Panc1 (cell line): ENCODE measurements at regions not wholly inside any gene's neighbourhood (a gene's known extent, or its start where the extent isn't known, plus 50 kb on each side); places are given as distances from the start of the nearest gene placed in this dataset.

Experiments
- POLR2AphosphoS5 ChIP-seq: IDR thresholded peaks from 2 replicates; pipeline ENCODE4 v1.6.1; 2012; ENCODE audit warnings: mild to moderate bottlenecking, low read depth, low read length, moderate library complexity
- REST ChIP-seq, 2 experiments: IDR thresholded peaks; 2 replicates each; pipeline ENCODE4 v1.6.1; 2011 to 2012; ENCODE audit warnings: low read depth in 2 of 2, control low read depth in 1 of 2, low read length in 1 of 2, mild to moderate bottlenecking in 1 of 2, moderate library complexity in 1 of 2; ENCODE audit not compliant: insufficient read depth in 1 of 2
- SIN3A ChIP-seq: IDR thresholded peaks from 2 replicates; pipeline ENCODE4 v1.6.1; 2012; ENCODE audit warnings: low read depth, mild to moderate bottlenecking, low read length, moderate library complexity, borderline replicate concordance; ENCODE audit not compliant: insufficient read depth
- TCF7L2 ChIP-seq: IDR thresholded peaks from 2 replicates; pipeline ENCODE4 v1.6.1; 2011; ENCODE audit warnings: mild to moderate bottlenecking, low read depth, low read length, inconsistent platforms
- TF ChIP-seq, protein P1 (sequence below): fragments of 450-650 bp; IDR thresholded peaks from 2 replicates; pipeline ENCODE4 v1.5.1; 2017; ENCODE audit warnings: mild to moderate bottlenecking

GRCh38 chr16:51008037-51008436 lies 143.0 kb downstream of the SALL1 start:
- TF ChIP-seq SIN3A (no peak), TCF7L2 (no peak), POLR2AphosphoS5 (no peak), REST (IDR thresholded peaks at IDR 0.05; ENCODE audit: insufficient read depth in 1 of 2, low read depth in 2 of 2, low read length in 1 of 2) (no peak)
- TF ChIP-seq, protein P1, sequence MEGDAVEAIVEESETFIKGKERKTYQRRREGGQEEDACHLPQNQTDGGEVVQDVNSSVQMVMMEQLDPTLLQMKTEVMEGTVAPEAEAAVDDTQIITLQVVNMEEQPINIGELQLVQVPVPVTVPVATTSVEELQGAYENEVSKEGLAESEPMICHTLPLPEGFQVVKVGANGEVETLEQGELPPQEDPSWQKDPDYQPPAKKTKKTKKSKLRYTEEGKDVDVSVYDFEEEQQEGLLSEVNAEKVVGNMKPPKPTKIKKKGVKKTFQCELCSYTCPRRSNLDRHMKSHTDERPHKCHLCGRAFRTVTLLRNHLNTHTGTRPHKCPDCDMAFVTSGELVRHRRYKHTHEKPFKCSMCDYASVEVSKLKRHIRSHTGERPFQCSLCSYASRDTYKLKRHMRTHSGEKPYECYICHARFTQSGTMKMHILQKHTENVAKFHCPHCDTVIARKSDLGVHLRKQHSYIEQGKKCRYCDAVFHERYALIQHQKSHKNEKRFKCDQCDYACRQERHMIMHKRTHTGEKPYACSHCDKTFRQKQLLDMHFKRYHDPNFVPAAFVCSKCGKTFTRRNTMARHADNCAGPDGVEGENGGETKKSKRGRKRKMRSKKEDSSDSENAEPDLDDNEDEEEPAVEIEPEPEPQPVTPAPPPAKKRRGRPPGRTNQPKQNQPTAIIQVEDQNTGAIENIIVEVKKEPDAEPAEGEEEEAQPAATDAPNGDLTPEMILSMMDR, result no peak
